Kasumi-1 (cell line): ENCODE measurements at regions not wholly inside any gene's neighbourhood (a gene's known extent, or its start where the extent isn't known, plus 50 kb on each side); places are given as distances from the start of the nearest gene placed in this dataset.

Experiments
- DNase-seq, 2 experiments: peaks; one replicate each; lab custom pipeline; 2025; lab: John Stamatoyannopoulos, UW

GRCh38 chr2:34403512-34403911 lies 804.4 kb upstream of the FAM98A start:
- DNase-seq = no peak

- DNase-seq = no peak
Observed at GRCh38 chr2:34402376-34402775, 803.3 kb upstream of the FAM98A start.

- DNase-seq = no peak
Observed at GRCh38 chr2:34401186-34401585, 802.1 kb upstream of the FAM98A start.

- DNase-seq = no peak
Observed at GRCh38 chr2:34388446-34388845, 789.3 kb upstream of the FAM98A start.

- no peak for DNase-seq
Observed at GRCh38 chr2:34387536-34387935, 788.4 kb upstream of the FAM98A start.

GRCh38 chr2:34379586-34379985 lies 780.5 kb upstream of the FAM98A start:
- DNase-seq = no peak

GRCh38 chr2:34373586-34374233 lies 774.6 kb upstream of the FAM98A start:
- no peak for DNase-seq

GRCh38 chr2:34372967-34373366 lies 773.9 kb upstream of the FAM98A start:
- DNase-seq = no peak

- no peak for DNase-seq
Observed at GRCh38 chr2:34371711-34372110, 772.6 kb upstream of the FAM98A start.

- DNase-seq = no peak
Observed at GRCh38 chr2:34368304-34368703, 769.2 kb upstream of the FAM98A start.

GRCh38 chr2:34365932-34366331 lies 766.8 kb upstream of the FAM98A start:
- no peak for DNase-seq

- no peak for DNase-seq
Observed at GRCh38 chr2:34365512-34365911, 766.4 kb upstream of the FAM98A start.

- no peak for DNase-seq
Observed at GRCh38 chr2:34353509-34354113, 754.5 kb upstream of the FAM98A start.

GRCh38 chr2:34349527-34349926 lies 750.4 kb upstream of the FAM98A start:
- DNase-seq = no peak

- DNase-seq = no peak
Observed at GRCh38 chr2:34345030-34345429, 745.9 kb upstream of the FAM98A start.

- DNase-seq = no peak
Observed at GRCh38 chr2:34340307-34340706, 741.2 kb upstream of the FAM98A start.

GRCh38 chr2:34337735-34338134 lies 738.6 kb upstream of the FAM98A start:
- no peak for DNase-seq

- no peak for DNase-seq
Observed at GRCh38 chr2:34332813-34333212, 733.7 kb upstream of the FAM98A start.

GRCh38 chr2:34320056-34320455 lies 721.0 kb upstream of the FAM98A start:
- DNase-seq = no peak

GRCh38 chr2:34317797-34318196 lies 718.7 kb upstream of the FAM98A start:
- no peak for DNase-seq

GRCh38 chr2:34316788-34317187 lies 717.7 kb upstream of the FAM98A start:
- DNase-seq = no peak

- no peak for DNase-seq
Observed at GRCh38 chr2:34311816-34312215, 712.7 kb upstream of the FAM98A start.

- no peak for DNase-seq
Observed at GRCh38 chr2:34308140-34308539, 709.0 kb upstream of the FAM98A start.

- no peak for DNase-seq
Observed at GRCh38 chr2:34307636-34308035, 708.5 kb upstream of the FAM98A start.
